Spleen (tissue), 7 donors: ENCODE measurements at regions not wholly inside any gene's neighbourhood (a gene's known extent, or its start where the extent isn't known, plus 50 kb on each side); places are given as distances from the start of the nearest gene placed in this dataset.

Experiments
- POLR2A ChIP-seq, 3 donors: fragments of 450-650 bp; IDR thresholded peaks; one replicate each; pipeline ENCODE4 v1.5.1; 2017; ENCODE audit warnings: antibody characterized with exemption in 3 of 3, mild to moderate bottlenecking in 1 of 3
- POLR2AphosphoS5 ChIP-seq, 3 donors: sonication (generic); formaldehyde crosslinking; IDR thresholded peaks; one replicate each; pipeline ENCODE4 v1.5.1; 2017; ENCODE audit warnings: antibody characterized with exemption in 3 of 3
- TF ChIP-seq, protein P1 (sequence below), 11 experiments: fragments of 200-600 bp in 7 of 11; fragments of 450-650 bp in 4 of 11; sonication (generic) in 4 of 11; IDR thresholded peaks in 8 of 11; conservative IDR thresholded peaks in 3 of 11; 1 replicate in 7 of 11; 2 replicates in 4 of 11; pipeline versions ENCODE4 v1.4.0 to v1.8.0; 2016 to 2021; ENCODE audit warnings: antibody characterized with exemption in 11 of 11, inconsistent platforms in 4 of 11, mild to moderate bottlenecking in 1 of 11
- donor health status: DM: no; HTN: no; CAD: no; lungs with moderate emphysema.
- donor health status: DM: no; HTN: no; CAD: no.
- donor health status: DM: no; HTN: no; CAD: no.

DNA sequence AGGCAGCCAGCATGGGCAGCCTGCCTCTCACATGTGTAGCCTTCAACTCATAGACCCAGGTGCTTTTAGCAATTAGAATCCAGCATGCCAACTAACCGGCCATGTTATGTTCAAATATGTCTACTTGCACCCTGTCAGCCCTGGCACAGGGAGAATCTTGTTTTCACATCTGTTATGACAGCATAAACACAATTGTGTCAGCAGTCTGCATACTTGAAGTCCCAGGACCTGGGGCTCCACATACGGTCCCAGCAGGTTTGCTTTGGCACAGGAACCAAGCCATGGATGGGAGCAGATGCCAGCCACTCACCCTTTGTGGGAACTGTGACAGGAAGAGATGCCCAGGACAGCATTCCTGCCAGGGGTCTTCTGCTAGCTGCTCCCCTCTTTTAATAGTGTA is 67.2 kb upstream of the SYNDIG1 start:
- TF ChIP-seq, protein P1, sequence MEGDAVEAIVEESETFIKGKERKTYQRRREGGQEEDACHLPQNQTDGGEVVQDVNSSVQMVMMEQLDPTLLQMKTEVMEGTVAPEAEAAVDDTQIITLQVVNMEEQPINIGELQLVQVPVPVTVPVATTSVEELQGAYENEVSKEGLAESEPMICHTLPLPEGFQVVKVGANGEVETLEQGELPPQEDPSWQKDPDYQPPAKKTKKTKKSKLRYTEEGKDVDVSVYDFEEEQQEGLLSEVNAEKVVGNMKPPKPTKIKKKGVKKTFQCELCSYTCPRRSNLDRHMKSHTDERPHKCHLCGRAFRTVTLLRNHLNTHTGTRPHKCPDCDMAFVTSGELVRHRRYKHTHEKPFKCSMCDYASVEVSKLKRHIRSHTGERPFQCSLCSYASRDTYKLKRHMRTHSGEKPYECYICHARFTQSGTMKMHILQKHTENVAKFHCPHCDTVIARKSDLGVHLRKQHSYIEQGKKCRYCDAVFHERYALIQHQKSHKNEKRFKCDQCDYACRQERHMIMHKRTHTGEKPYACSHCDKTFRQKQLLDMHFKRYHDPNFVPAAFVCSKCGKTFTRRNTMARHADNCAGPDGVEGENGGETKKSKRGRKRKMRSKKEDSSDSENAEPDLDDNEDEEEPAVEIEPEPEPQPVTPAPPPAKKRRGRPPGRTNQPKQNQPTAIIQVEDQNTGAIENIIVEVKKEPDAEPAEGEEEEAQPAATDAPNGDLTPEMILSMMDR (IDR thresholded peaks at IDR 0.05 in 8 of 11, conservative IDR thresholded peaks at IDR 0.05 in 3 of 11): no peak
- TF ChIP-seq POLR2AphosphoS5 (IDR thresholded peaks at IDR 0.05) (no peak), POLR2A (IDR thresholded peaks at IDR 0.05) (no peak)
